A549 (cell line): ENCODE measurements at regions not wholly inside any gene's neighbourhood (a gene's known extent, or its start where the extent isn't known, plus 50 kb on each side); places are given as distances from the start of the nearest gene placed in this dataset.

Source experiments
- ATAC-seq, 2 experiments: fragments of 200-7000 bp in 1 of 2; fragments of >200 bp in 1 of 2; cut with Nextera tagmentation in 1 of 2; cut with Tn5 transposase in 1 of 2; 3 replicates each; pipeline versions ENCODE4 v1.8.0 to v1.9.1; 2018 to 2020; ENCODE audit warnings: mild to moderate bottlenecking in 1 of 2, moderate library complexity in 1 of 2
- CTCF ChIA-PET: fragments of 300-600 bp; sonication (Branson Sonifier 250); formaldehyde crosslinking; extraction: SDS; loops from one replicate; lab custom pipeline; 2021; ENCODE audit warnings: antibody characterized with exemption, inconsistent platforms; lab: Yijun Ruan, JAX
- POLR2A ChIA-PET: fragments of 350-600 bp; formaldehyde crosslinking; extraction: SDS; loops from one replicate; lab custom pipeline; 2021; ENCODE audit warnings: antibody characterized with exemption, inconsistent platforms; lab: Yijun Ruan, JAX
- DNase-seq, 2 experiments: peaks; one replicate each; pipeline versions ENCODE4 v3.0.0 to v3.0.0-alpha.2; 2011 to 2016; ENCODE audit warnings: low read depth in 1 of 2, low spot score in 1 of 2
- FAIRE-seq: peaks from 2 replicates; lab custom pipeline; 2011; peaks lifted over from hg19 to GRCh38; lab: Jason Lieb, UNC
- H3K27ac ChIP-seq, 2 experiments: fragments of >200 bp; sonication (Bioruptor Twin); formaldehyde crosslinking; 3 replicates each; pipeline ENCODE4 v1.5.1; 2016 to 2017
- H3K4me1 ChIP-seq: fragments of >200 bp; sonication (Bioruptor Twin); formaldehyde crosslinking; 3 replicates; pipeline ENCODE4 v1.6.1; 2016
- H3K4me2 ChIP-seq: fragments of >200 bp; sonication (Bioruptor Twin); formaldehyde crosslinking; 3 replicates; pipeline ENCODE4 v1.6.1; 2016
- H3K4me3 ChIP-seq: fragments of >200 bp; sonication (Bioruptor Twin); formaldehyde crosslinking; 3 replicates; pipeline ENCODE4 v1.5.1; 2016
- H3K9me3 ChIP-seq: fragments of >200 bp; sonication (Bioruptor Twin); formaldehyde crosslinking; 3 replicates; pipeline ENCODE4 v1.6.1; 2016
- BCL3 ChIP-seq: fragments of >200 bp; sonication (Bioruptor Twin); formaldehyde crosslinking; IDR thresholded peaks from 3 replicates; pipeline ENCODE4 v1.6.1; 2016
- BHLHE40 ChIP-seq: IDR thresholded peaks from 2 replicates; pipeline ENCODE4 v1.6.1; 2012; ENCODE audit warnings: low read depth, low read length, inconsistent platforms
- CBX2 ChIP-seq: fragments of 200-600 bp; sonication (generic); IDR thresholded peaks from 2 replicates; pipeline ENCODE4 v1.6.1; 2016; ENCODE audit warnings: low read depth, mild to moderate bottlenecking, borderline replicate concordance
- CBX8 ChIP-seq: fragments of 200-600 bp; sonication (generic); IDR thresholded peaks from 2 replicates; pipeline ENCODE4 v1.6.1; 2016
- CEBPB ChIP-seq, 2 experiments: fragments of >200 bp in 1 of 2; sonication (Bioruptor Twin) in 1 of 2; formaldehyde crosslinking in 1 of 2; IDR thresholded peaks; 2 replicates each; pipeline ENCODE4 v1.6.1; 2012 to 2016
- CTCF ChIP-seq: fragments of >200 bp; sonication (Bioruptor Twin); formaldehyde crosslinking; IDR thresholded peaks from 3 replicates; pipeline ENCODE4 v1.5.1; 2016
- E2F6 ChIP-seq: IDR thresholded peaks from 2 replicates; pipeline ENCODE4 v1.6.1; 2012; ENCODE audit warnings: low read depth, borderline replicate concordance
- EHF ChIP-seq: fragments of 250-450 bp; sonication (Bioruptor Pico); IDR thresholded peaks from 2 replicates; pipeline ENCODE4 v1.5.0; 2020; ENCODE audit warnings: mild to moderate bottlenecking
- EHMT2 ChIP-seq: fragments of 200-600 bp; sonication (generic); IDR thresholded peaks from 2 replicates; pipeline ENCODE4 v1.6.1; 2016; ENCODE audit warnings: antibody characterized with exemption, low read depth, mild to moderate bottlenecking, moderate library complexity
- EP300 ChIP-seq, 2 experiments: fragments of >200 bp; sonication (Bioruptor Twin); formaldehyde crosslinking; IDR thresholded peaks; 2 replicates in 1 of 2; 3 replicates in 1 of 2; pipeline ENCODE4 v1.6.1; 2016 to 2017
- ESRRA ChIP-seq: fragments of 150-350 bp; IDR thresholded peaks from 2 replicates; pipeline ENCODE4 v1.6.1; 2014; ENCODE audit warnings: mild to moderate bottlenecking, low read length, borderline replicate concordance
- HDAC2 ChIP-seq: fragments of 200-600 bp; sonication (generic); IDR thresholded peaks from 2 replicates; pipeline ENCODE4 v1.6.1; 2016
- HOXB13 ChIP-seq: fragments of 250-450 bp; sonication (Bioruptor Pico); IDR thresholded peaks from 2 replicates; pipeline ENCODE4 v1.5.0; 2020; ENCODE audit warnings: low read depth, mild to moderate bottlenecking, moderate library complexity
- KDM5A ChIP-seq: fragments of 200-600 bp; sonication (generic); IDR thresholded peaks from 2 replicates; pipeline ENCODE4 v1.6.1; 2016; ENCODE audit warnings: antibody characterized with exemption, mild to moderate bottlenecking
- MAFK ChIP-seq: fragments of 450-650 bp; IDR thresholded peaks from 2 replicates; pipeline ENCODE4 v1.6.1; 2014; ENCODE audit not compliant: partially characterized antibody
- NR3C1 ChIP-seq: fragments of >200 bp; sonication (Bioruptor Twin); formaldehyde crosslinking; IDR thresholded peaks from 3 replicates; pipeline ENCODE4 v1.6.1; 2017
- RARB ChIP-seq: fragments of 250-450 bp; sonication (Bioruptor Pico); IDR thresholded peaks from 2 replicates; pipeline ENCODE4 v1.8.0; 2021; ENCODE audit warnings: mild to moderate bottlenecking, moderate library complexity
- REST ChIP-seq: fragments of 200-600 bp; sonication (generic); IDR thresholded peaks from 2 replicates; pipeline ENCODE4 v1.6.1; 2016; ENCODE audit warnings: antibody characterized with exemption, mild to moderate bottlenecking, moderate library complexity
- RFX5 ChIP-seq: fragments of 450-650 bp; IDR thresholded peaks from 2 replicates; pipeline ENCODE4 v1.7.1; 2014; ENCODE audit warnings: antibody characterized with exemption, mild to moderate bottlenecking, moderate library complexity
- RNF2 ChIP-seq: fragments of 200-600 bp; sonication (generic); IDR thresholded peaks from 2 replicates; pipeline ENCODE4 v1.6.1; 2016; ENCODE audit warnings: low read depth, mild to moderate bottlenecking, antibody characterized with exemption, moderate library complexity, borderline replicate concordance
- SMC3 ChIP-seq: fragments of >200 bp; sonication (Bioruptor Twin); formaldehyde crosslinking; IDR thresholded peaks from 3 replicates; pipeline ENCODE4 v1.6.1; 2018; ENCODE audit warnings: inconsistent platforms
- ZFP36 ChIP-seq: fragments of 450-650 bp; IDR thresholded peaks from 2 replicates; pipeline ENCODE4 v1.6.1; 2014; ENCODE audit warnings: borderline replicate concordance; ENCODE audit not compliant: partially characterized antibody
- WGBS: methylation state at CpG from one replicate; pipeline ENCODE4 v1.1.6; 2017; ENCODE audit errors: missing lambda C conversion rate; 5-methylcytosine and 5-hydroxymethylcytosine counted together
- TF ChIP-seq, protein P1 (sequence below): fragments of 250-450 bp; sonication (Bioruptor Pico); IDR thresholded peaks from 2 replicates; pipeline ENCODE4 v1.5.0; 2020; ENCODE audit warnings: low read depth, mild to moderate bottlenecking, moderate library complexity

- no peaks in the 10 kb centered on the region for H3K4me1 ChIP-seq
- 60% methylated on average over 2 of the region's 2 CpGs for WGBS
- no peak for FAIRE-seq
- H3K4me2 ChIP-seq = no peak overlapping the region
- TF ChIP-seq EHF (no peak), CTCF (no peak), CEBPB (IDR thresholded peaks at IDR 0.05) (no peak), EP300 (IDR thresholded peaks at IDR 0.05) (no peak), ESRRA (no peak), RNF2 (no peak), HOXB13 (CRISPR knock-in tag) (no peak), REST (no peak)
- TF ChIP-seq, all 56 proteins: peak for 0
- no peaks in the 10 kb centered on the region for H3K9me3 ChIP-seq
- H3K4me3 ChIP-seq = no peak overlapping the region
- no peak for DNase-seq
- ATAC-seq = no peak
- CTCF ChIA-PET = no interaction called here
- POLR2A ChIA-PET = no interaction called here
- H3K27ac ChIP-seq = no peak overlapping the region
These were observed 219.2 kb downstream of the ZIC5 start for GRCh38 chr13:99752373-99752772.

- DNase-seq = no peak
- no peak for TF ChIP-seq CBX8
- no peak for TF ChIP-seq NR3C1
- no peak for TF ChIP-seq SMC3
- no peak for TF ChIP-seq HDAC2
- H3K27ac ChIP-seq = no peak overlapping the region
- no peak for FAIRE-seq
- H3K9me3 ChIP-seq = no peaks in the 10 kb centered on the region
- H3K4me2 ChIP-seq = no peak overlapping the region
- no peaks in the 10 kb centered on the region for H3K4me1 ChIP-seq
- CTCF ChIA-PET = interaction anchor here (1.3 kb wide), 1 partner anchor 11 kb away, joined by 7 read pairs; no protein-coding TSS in a partner anchor
- 64% methylated on average over 10 of the region's 10 CpGs for WGBS
- POLR2A ChIA-PET = no interaction called here
- H3K4me3 ChIP-seq = no peak overlapping the region
- no peak for ATAC-seq
These were observed 219.9 kb downstream of the ZIC5 start for GRCh38 chr13:99751517-99752199.

- Histone ChIP-seq H3K27ac (no peak overlapping the region), H3K4me1 (no peaks in the 10 kb centered on the region), H3K4me2 (no peak overlapping the region), H3K9me3 (no peaks in the 10 kb centered on the region), H3K4me3 (no peak overlapping the region)
- WGBS = 92% methylated on average over 8 of the region's 8 CpGs
- ChIA-PET POLR2A (no interaction called here), CTCF (interaction anchor here (1.3 kb wide), 1 partner anchor 11 kb away, joined by 7 read pairs; no protein-coding TSS in a partner anchor)
- FAIRE-seq (no peak), ATAC-seq (no peak), DNase-seq (no peak)
- TF ChIP-seq RARB (CRISPR knock-in tag) = no peak
- TF ChIP-seq HDAC2 = no peak
- TF ChIP-seq CBX2 = no peak
- no peak for TF ChIP-seq EHMT2
- TF ChIP-seq RFX5 = no peak
- TF ChIP-seq ZFP36 = no peak
- TF ChIP-seq KDM5A = no peak
- no peak for TF ChIP-seq CTCF
- no peak for TF ChIP-seq BHLHE40
- no peak for TF ChIP-seq MAFK
- TF ChIP-seq CEBPB (IDR thresholded peaks at IDR 0.05) = no peak
- TF ChIP-seq, protein P1, sequence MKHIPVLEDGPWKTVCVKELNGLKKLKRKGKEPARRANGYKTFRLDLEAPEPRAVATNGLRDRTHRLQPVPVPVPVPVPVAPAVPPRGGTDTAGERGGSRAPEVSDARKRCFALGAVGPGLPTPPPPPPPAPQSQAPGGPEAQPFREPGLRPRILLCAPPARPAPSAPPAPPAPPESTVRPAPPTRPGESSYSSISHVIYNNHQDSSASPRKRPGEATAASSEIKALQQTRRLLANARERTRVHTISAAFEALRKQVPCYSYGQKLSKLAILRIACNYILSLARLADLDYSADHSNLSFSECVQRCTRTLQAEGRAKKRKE = no peak
- TF ChIP-seq EP300 (IDR thresholded peaks at IDR 0.05) = no peak
- no peak for TF ChIP-seq E2F6
- TF ChIP-seq BCL3 = no peak
These were observed 220.6 kb downstream of the ZIC5 start for GRCh38 chr13:99750951-99751350.
